GM10266 (cell line): ENCODE measurements at regions not wholly inside any gene's neighbourhood (a gene's known extent, or its start where the extent isn't known, plus 50 kb on each side); places are given as distances from the start of the nearest gene placed in this dataset.

Source experiments
- DNase-seq: peaks from one replicate; pipeline ENCODE4 v3.0.0; 2012; ENCODE audit errors: extremely low spot score
- TF ChIP-seq, protein P1 (sequence below): IDR thresholded peaks from 2 replicates; pipeline ENCODE4 v1.5.1; 2012; ENCODE audit warnings: mild to moderate bottlenecking, low read depth; ENCODE audit not compliant: control insufficient read depth, insufficient read depth; ENCODE audit errors: missing control alignments

DNA sequence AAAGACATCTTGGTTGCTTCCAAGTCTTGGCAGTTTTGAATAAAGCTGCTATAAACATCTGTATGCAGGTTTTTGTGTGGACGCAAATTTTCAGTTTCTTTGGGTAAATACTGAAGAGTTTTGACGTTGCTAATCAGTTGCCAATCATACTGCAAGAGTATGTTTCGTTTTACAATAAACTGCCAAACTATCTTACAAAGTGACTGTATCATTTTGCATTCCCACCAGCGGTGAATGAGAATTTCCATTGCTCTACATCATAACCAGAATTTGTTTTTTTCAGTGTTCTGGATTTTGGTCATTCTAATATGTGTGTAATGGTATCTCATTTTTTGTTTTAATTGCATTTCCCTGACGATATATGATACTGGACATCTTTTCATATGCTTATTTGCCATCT lies 190.8 kb upstream of the PARP11 start:
- TF ChIP-seq, protein P1, sequence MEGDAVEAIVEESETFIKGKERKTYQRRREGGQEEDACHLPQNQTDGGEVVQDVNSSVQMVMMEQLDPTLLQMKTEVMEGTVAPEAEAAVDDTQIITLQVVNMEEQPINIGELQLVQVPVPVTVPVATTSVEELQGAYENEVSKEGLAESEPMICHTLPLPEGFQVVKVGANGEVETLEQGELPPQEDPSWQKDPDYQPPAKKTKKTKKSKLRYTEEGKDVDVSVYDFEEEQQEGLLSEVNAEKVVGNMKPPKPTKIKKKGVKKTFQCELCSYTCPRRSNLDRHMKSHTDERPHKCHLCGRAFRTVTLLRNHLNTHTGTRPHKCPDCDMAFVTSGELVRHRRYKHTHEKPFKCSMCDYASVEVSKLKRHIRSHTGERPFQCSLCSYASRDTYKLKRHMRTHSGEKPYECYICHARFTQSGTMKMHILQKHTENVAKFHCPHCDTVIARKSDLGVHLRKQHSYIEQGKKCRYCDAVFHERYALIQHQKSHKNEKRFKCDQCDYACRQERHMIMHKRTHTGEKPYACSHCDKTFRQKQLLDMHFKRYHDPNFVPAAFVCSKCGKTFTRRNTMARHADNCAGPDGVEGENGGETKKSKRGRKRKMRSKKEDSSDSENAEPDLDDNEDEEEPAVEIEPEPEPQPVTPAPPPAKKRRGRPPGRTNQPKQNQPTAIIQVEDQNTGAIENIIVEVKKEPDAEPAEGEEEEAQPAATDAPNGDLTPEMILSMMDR = no peak
- DNase-seq = no peak

DNA sequence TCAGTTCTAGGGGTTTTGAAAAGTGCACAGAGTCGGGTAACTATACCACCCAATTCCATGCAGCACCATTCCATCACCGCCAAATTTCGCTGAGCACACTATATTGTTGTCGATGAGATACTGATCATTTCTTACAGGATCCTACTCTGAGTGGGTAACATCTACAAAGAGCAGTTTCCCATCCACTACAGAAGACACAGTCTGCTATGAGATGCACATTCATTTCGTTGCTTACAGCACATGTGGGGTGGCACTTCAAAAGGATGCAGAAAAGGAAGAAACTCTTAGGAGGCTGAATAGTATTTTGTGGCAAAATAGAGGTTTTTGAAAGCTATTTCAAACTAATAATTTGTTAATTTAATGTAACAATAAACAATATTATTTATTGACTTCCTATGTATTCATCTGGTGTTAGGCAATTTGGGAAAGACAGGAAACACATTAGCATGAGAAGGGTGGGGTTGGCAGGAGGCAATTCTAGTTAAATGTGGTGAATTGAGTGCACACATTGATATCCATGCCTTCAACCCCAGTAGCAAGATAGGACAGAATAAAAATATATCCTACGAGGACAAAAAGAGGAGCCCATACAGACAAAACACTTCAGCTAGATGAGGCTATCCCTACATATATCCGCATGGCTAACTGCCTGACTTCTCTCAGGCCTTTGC lies 186.8 kb upstream of the PARP11 start:
- TF ChIP-seq, protein P1 = no peak

DNA sequence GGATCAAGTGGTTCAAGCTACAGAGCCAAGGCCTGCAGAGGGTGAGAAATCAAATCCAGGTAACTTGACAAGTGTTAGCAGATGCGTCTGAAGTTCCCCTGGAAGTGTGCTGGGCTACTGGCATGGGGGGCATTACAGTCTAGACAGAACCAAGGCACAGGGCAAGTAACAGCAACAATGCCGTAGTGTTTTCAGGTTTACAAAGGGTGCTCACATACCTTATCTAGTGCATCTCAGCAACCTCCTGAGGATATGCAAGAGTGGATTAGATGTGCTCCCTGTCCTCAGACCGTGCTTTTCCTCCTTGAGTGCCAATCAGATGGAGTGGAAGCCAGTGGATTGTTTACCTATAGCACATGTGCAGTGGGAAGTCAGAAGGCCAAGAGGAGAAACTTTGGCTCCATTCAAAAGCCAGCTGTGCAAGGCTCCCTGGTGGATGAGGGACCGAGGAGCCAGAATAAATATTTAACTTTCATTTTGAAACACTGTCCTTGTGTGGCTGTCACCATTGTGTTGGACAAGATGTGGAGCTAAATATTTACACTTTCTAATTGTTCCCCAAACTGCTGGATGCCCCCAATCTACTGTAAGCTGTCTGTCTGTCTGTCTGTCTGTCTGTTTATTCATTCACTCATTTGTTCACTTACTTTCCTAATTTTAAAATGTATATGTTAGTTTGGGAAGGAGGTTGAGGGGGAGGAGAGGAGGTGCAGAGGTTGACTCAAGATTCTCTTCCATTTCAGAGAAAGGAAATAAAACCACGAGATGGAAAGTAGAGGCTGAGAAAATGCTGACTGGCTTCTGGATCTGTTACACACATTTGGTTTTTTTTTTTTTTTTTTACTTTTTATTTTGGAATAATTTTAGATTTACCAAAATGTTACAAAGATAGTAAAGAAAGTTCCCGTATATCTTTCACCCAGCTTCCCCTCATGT lies 184.0 kb upstream of the PARP11 start:
- DNase-seq = no peak
- TF ChIP-seq, protein P1 = no peak

More for the DNA sequence above, 186.8 kb upstream of the PARP11 start:
- no peak for DNase-seq

DNA sequence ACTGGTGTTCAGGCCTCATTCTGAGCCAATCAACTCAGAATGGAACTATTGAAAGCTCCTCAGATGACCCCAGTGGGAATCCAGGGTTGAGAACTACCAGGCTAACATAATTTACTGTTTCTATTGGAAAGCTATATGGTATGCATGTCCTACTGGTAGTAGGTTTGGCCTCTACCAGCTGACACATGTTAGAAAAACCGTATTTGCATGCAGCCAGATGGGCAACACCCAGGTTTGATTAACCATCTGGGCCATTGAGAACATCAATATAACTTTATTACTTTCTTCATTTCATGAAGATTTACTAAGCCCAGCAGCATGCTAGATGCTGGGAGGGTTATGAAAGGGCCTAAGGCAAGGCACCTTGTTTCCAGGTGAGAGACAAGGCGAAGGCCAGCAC lies 181.4 kb upstream of the PARP11 start:
- no peak for DNase-seq
- TF ChIP-seq, protein P1 = no peak

DNA sequence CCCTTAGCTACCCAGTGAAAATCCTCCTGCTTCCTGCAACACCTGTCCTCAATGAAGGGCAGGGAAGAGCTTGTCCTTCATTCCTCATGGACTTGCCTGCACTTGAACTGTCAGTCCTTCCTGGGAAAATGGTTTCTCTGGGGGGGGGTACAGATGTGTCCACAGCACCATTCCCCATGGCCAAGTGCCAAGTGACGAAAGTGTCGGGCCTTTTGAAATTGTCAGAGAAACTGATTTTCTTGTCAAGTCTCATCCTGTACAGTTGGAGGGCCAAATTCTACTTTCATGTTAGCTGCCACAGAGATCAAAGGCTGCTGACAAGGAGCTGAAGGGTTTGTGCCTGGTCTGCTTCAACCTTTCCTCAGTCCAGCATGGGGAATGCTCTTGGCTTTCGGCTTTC lies 179.5 kb upstream of the PARP11 start:
- TF ChIP-seq, protein P1 = no peak
- no peak for DNase-seq

DNA sequence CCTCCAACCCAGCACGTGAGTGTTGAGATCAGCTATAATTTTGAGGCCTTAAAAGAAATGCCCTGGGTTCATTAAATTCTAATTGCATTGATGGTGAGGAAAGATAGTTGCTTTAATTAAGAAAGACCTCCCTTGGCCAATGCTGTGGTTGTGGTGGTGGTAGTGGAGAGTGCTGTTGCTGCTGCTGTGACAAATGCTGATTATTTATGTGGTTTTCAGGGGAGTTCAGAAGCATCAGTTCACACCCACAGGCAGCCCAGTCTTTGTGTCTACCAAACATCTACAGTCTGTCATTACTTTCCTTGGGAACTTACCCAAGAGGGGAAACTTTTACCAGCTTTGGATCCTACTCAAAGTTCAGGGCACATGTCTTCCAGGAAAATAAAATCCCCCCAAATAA lies 178.4 kb upstream of the PARP11 start:
- no peak for DNase-seq

DNA sequence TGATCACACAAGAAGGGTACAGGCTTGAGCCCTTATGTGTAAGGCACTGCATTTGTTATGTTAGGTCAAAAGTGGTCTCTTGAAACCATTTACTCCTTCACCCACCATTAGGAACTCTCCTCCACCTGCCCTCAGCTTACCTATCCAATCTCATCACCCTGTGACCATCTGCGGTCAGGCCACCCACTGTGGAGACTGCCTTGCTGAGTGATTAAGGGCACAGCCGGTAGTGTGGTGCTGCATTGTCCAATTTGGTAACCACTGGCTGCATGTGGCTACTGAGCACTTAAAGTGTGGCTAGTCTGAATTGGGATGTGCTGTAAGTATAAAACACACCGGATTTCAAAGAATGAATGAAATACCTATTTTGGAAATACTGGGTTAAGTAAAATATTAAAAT lies 177.1 kb upstream of the PARP11 start:
- TF ChIP-seq, protein P1 = no peak
- no peak for DNase-seq

More for the DNA sequence above, 178.4 kb upstream of the PARP11 start:
- TF ChIP-seq, protein P1 = no peak
